Activated T-cell treated with anti-CD3 and anti-CD28 coated beads, Interleukin-2, amount 50 U/mL, for 24 hours (primary cell): ENCODE measurements at regions not wholly inside any gene's neighbourhood (a gene's known extent, or its start where the extent isn't known, plus 50 kb on each side); places are given as distances from the start of the nearest gene placed in this dataset.

Experiments
- DNase-seq: peaks from one replicate; pipeline ENCODE4 v3.0.0-alpha.2; 2020
- H3K27ac Mint-ChIP-seq: 2 replicates; pipeline ENCODE4 v1.8.0; 2020; ENCODE audit warnings: mild to moderate bottlenecking, mixed read lengths
- H3K27me3 Mint-ChIP-seq: 2 replicates; pipeline ENCODE4 v1.8.0; 2020; ENCODE audit warnings: mixed read lengths
- H3K36me3 Mint-ChIP-seq: 2 replicates; pipeline ENCODE4 v1.8.0; 2020; ENCODE audit warnings: low read depth, mixed read lengths
- H3K4me1 Mint-ChIP-seq: 2 replicates; pipeline ENCODE4 v1.8.0; 2020; ENCODE audit warnings: low read depth, mixed read lengths
- H3K4me3 Mint-ChIP-seq: 2 replicates; pipeline ENCODE4 v1.8.0; 2020; ENCODE audit warnings: mild to moderate bottlenecking, moderate library complexity, mixed read lengths
- H3K9me3 Mint-ChIP-seq: 2 replicates; pipeline ENCODE4 v1.8.0; 2020; ENCODE audit warnings: mixed read lengths

GRCh38 chr6:145204301-145204700, 531.0 kb downstream of the EPM2A start:
- Mint-ChIP-seq H3K36me3 (no peaks in the 10 kb centered on the region), H3K9me3 (no peaks in the 10 kb centered on the region), H3K27me3 (peaks cover 12% of the 10 kb centered on the region), H3K27ac (no peak overlapping the region), H3K4me1 (no peaks in the 10 kb centered on the region), H3K4me3 (no peak overlapping the region)
- DNase-seq = no peak

- Mint-ChIP-seq H3K4me3 (no peak overlapping the region), H3K27me3 (peaks cover 8% of the 10 kb centered on the region), H3K36me3 (no peaks in the 10 kb centered on the region), H3K4me1 (no peaks in the 10 kb centered on the region), H3K9me3 (no peaks in the 10 kb centered on the region), H3K27ac (no peak overlapping the region)
- no peak for DNase-seq
Observed at GRCh38 chr6:145206247-145206907, 528.9 kb downstream of the EPM2A start.

- DNase-seq = no peak
- H3K9me3 Mint-ChIP-seq = no peaks in the 10 kb centered on the region
- peaks cover 2% of the 10 kb centered on the region for H3K4me1 Mint-ChIP-seq
- H3K4me3 Mint-ChIP-seq = no peak overlapping the region
- no peaks in the 10 kb centered on the region for H3K36me3 Mint-ChIP-seq
- H3K27ac Mint-ChIP-seq = no peak overlapping the region
- H3K27me3 Mint-ChIP-seq = peaks cover 3% of the 10 kb centered on the region
Observed at GRCh38 chr6:145208474-145208873, 526.8 kb downstream of the EPM2A start.

GRCh38 chr6:145209272-145209671, 526.0 kb downstream of the EPM2A start:
- Mint-ChIP-seq H3K27me3 (peaks cover 3% of the 10 kb centered on the region), H3K4me3 (no peak overlapping the region), H3K9me3 (no peaks in the 10 kb centered on the region), H3K4me1 (peaks cover 7% of the 10 kb centered on the region), H3K36me3 (no peaks in the 10 kb centered on the region), H3K27ac (no peak overlapping the region)
- no peak for DNase-seq

GRCh38 chr6:145212813-145213212, 522.5 kb downstream of the EPM2A start:
- DNase-seq = no peak
- Mint-ChIP-seq H3K36me3 (no peaks in the 10 kb centered on the region), H3K4me1 (peaks cover 7% of the 10 kb centered on the region)

GRCh38 chr6:145213614-145214013, 521.7 kb downstream of the EPM2A start:
- Mint-ChIP-seq H3K4me1 (peaks cover 7% of the 10 kb centered on the region), H3K36me3 (no peaks in the 10 kb centered on the region), H3K27ac (no peak overlapping the region), H3K27me3 (peaks cover 14% of the 10 kb centered on the region), H3K4me3 (no peak overlapping the region), H3K9me3 (no peaks in the 10 kb centered on the region)
- no peak for DNase-seq

More at GRCh38 chr6:145212813-145213212, 522.5 kb downstream of the EPM2A start:
- no peak overlapping the region for H3K27ac Mint-ChIP-seq
- H3K4me3 Mint-ChIP-seq = no peak overlapping the region
- peaks cover 6% of the 10 kb centered on the region for H3K27me3 Mint-ChIP-seq
- H3K9me3 Mint-ChIP-seq = no peaks in the 10 kb centered on the region

- H3K4me1 Mint-ChIP-seq = peaks cover 7% of the 10 kb centered on the region
- DNase-seq = no peak
- no peaks in the 10 kb centered on the region for H3K9me3 Mint-ChIP-seq
Observed at GRCh38 chr6:145214570-145214969, 520.8 kb downstream of the EPM2A start.

GRCh38 chr6:145224450-145224849, 510.9 kb downstream of the EPM2A start:
- no peaks in the 10 kb centered on the region for H3K9me3 Mint-ChIP-seq
- no peaks in the 10 kb centered on the region for H3K4me1 Mint-ChIP-seq
- no peak overlapping the region for H3K4me3 Mint-ChIP-seq

More at GRCh38 chr6:145214570-145214969, 520.8 kb downstream of the EPM2A start:
- H3K27ac Mint-ChIP-seq = no peak overlapping the region
- H3K27me3 Mint-ChIP-seq = peaks cover 19% of the 10 kb centered on the region
- H3K36me3 Mint-ChIP-seq = no peaks in the 10 kb centered on the region
- no peak overlapping the region for H3K4me3 Mint-ChIP-seq

GRCh38 chr6:145225500-145225899, 509.8 kb downstream of the EPM2A start:
- Mint-ChIP-seq H3K4me1 (no peaks in the 10 kb centered on the region), H3K4me3 (no peak overlapping the region), H3K27ac (no peak overlapping the region), H3K9me3 (no peaks in the 10 kb centered on the region), H3K36me3 (no peaks in the 10 kb centered on the region), H3K27me3 (peaks cover 1% of the 10 kb centered on the region)
- no peak for DNase-seq

More at GRCh38 chr6:145224450-145224849, 510.9 kb downstream of the EPM2A start:
- H3K27ac Mint-ChIP-seq = no peak overlapping the region
- DNase-seq = no peak
- no peaks in the 10 kb centered on the region for H3K36me3 Mint-ChIP-seq
- peaks cover 6% of the 10 kb centered on the region for H3K27me3 Mint-ChIP-seq

- Mint-ChIP-seq H3K4me1 (no peaks in the 10 kb centered on the region), H3K9me3 (no peaks in the 10 kb centered on the region), H3K36me3 (no peaks in the 10 kb centered on the region), H3K27ac (no peak overlapping the region), H3K4me3 (no peak overlapping the region), H3K27me3 (no peaks in the 10 kb centered on the region)
- DNase-seq = no peak
Observed at GRCh38 chr6:145227593-145227992, 507.7 kb downstream of the EPM2A start.

- Mint-ChIP-seq H3K9me3 (no peaks in the 10 kb centered on the region), H3K36me3 (no peaks in the 10 kb centered on the region), H3K27me3 (no peaks in the 10 kb centered on the region), H3K4me3 (no peak overlapping the region), H3K27ac (no peak overlapping the region), H3K4me1 (no peaks in the 10 kb centered on the region)
- no peak for DNase-seq
Observed at GRCh38 chr6:145228962-145229582, 506.2 kb downstream of the EPM2A start.

GRCh38 chr6:145233955-145234354, 501.4 kb downstream of the EPM2A start:
- Mint-ChIP-seq H3K27me3 (peaks cover 16% of the 10 kb centered on the region), H3K36me3 (no peaks in the 10 kb centered on the region), H3K4me1 (no peaks in the 10 kb centered on the region), H3K9me3 (no peaks in the 10 kb centered on the region), H3K4me3 (no peak overlapping the region), H3K27ac (no peak overlapping the region)
- DNase-seq = no peak

GRCh38 chr6:145235207-145235606, 500.1 kb downstream of the EPM2A start:
- H3K4me3 Mint-ChIP-seq = no peak overlapping the region
- H3K36me3 Mint-ChIP-seq = no peaks in the 10 kb centered on the region
- H3K27ac Mint-ChIP-seq = no peak overlapping the region
- H3K4me1 Mint-ChIP-seq = no peaks in the 10 kb centered on the region
- no peaks in the 10 kb centered on the region for H3K9me3 Mint-ChIP-seq
- DNase-seq = no peak
- H3K27me3 Mint-ChIP-seq = peaks cover 16% of the 10 kb centered on the region

- Mint-ChIP-seq H3K27ac (no peak overlapping the region), H3K36me3 (no peaks in the 10 kb centered on the region), H3K4me1 (no peaks in the 10 kb centered on the region), H3K9me3 (no peaks in the 10 kb centered on the region), H3K4me3 (no peak overlapping the region), H3K27me3 (peaks cover 28% of the 10 kb centered on the region)
- DNase-seq = no peak
Observed at GRCh38 chr6:145238787-145239186, 496.5 kb downstream of the EPM2A start.

GRCh38 chr6:145241039-145241438, 494.3 kb downstream of the EPM2A start:
- no peak overlapping the region for H3K4me3 Mint-ChIP-seq
- H3K27me3 Mint-ChIP-seq = peaks cover 23% of the 10 kb centered on the region
- no peak overlapping the region for H3K27ac Mint-ChIP-seq
- no peaks in the 10 kb centered on the region for H3K4me1 Mint-ChIP-seq
- DNase-seq = no peak
- H3K36me3 Mint-ChIP-seq = no peaks in the 10 kb centered on the region
- no peaks in the 10 kb centered on the region for H3K9me3 Mint-ChIP-seq
